ENCODE measurements at regions not wholly inside any gene's neighbourhood (a gene's known extent, or its start where the extent isn't known, plus 50 kb on each side); places are given as distances from the start of the nearest gene placed in this dataset.

GRCh38 chr12:65536351-65536750, 257.9 kb downstream of the MSRB3 start:
- DNase-seq = no peak
- H3K4me1 ChIP-seq = peaks cover 0 to 11% (median 6%) of the 10 kb centered on the region in 3 donors
- H3K36me3 ChIP-seq = no peaks in the 10 kb centered on the region
- H3K9me3 ChIP-seq = peaks cover 0 to 13% (median 5%) of the 10 kb centered on the region in 3 donors
- intact Hi-C loops (cut with DNase I) = no loop called here
- peak overlapping the region in 1 of 4 donors; percentile 3 for H3K27ac ChIP-seq
- TF ChIP-seq POLR2A (IDR thresholded peaks at IDR 0.05) = no peak
- TF ChIP-seq, protein P1, sequence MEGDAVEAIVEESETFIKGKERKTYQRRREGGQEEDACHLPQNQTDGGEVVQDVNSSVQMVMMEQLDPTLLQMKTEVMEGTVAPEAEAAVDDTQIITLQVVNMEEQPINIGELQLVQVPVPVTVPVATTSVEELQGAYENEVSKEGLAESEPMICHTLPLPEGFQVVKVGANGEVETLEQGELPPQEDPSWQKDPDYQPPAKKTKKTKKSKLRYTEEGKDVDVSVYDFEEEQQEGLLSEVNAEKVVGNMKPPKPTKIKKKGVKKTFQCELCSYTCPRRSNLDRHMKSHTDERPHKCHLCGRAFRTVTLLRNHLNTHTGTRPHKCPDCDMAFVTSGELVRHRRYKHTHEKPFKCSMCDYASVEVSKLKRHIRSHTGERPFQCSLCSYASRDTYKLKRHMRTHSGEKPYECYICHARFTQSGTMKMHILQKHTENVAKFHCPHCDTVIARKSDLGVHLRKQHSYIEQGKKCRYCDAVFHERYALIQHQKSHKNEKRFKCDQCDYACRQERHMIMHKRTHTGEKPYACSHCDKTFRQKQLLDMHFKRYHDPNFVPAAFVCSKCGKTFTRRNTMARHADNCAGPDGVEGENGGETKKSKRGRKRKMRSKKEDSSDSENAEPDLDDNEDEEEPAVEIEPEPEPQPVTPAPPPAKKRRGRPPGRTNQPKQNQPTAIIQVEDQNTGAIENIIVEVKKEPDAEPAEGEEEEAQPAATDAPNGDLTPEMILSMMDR (IDR thresholded peaks at IDR 0.05) = no peak
- H3K27me3 ChIP-seq = no peaks in the 10 kb centered on the region
- WGBS, 2 donors = 28 to 34% methylated on average over 3 of the region's 3 CpGs
- no peak overlapping the region for H3K4me3 ChIP-seq

DNA sequence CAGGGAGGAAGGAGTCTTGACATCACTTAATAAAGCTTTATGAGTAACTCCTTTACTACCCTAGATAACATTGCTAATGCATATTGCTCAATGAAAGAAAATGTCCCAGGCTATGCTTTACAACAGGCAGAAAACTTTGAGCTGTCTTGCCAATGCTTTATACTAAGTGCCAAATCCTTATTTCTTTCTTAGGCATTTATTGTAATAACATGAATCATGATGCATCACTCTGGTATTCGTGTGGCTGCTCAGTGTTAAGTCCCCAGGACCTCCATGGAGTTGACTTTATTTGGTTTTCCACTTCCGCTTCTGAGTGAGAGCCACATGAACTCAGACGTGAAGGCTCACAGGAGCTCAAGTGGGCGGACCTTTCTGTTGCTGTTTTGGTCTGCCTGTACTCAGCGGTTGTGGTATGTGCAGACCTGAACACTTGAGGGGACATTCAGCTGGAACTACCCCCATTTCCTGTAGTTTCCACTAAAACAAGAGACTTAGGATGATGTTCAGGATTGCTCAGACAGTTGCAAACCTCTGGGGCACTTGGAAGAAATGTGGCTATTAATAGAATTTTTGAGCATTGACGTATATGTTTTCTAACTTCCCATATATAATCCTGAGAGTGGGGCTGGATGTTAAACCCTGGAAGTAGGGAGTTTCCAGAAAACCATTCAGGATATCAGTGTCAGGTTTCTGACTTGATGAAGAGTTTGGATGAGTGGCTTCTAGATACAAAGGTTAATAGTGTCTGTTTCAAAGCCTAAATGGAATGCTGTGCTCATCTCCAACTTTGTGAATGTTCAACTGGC, 258.6 kb downstream of the MSRB3 start:
- 18 to 23% methylated on average over 6 of the region's 6 CpGs for WGBS, 2 donors
- H3K4me1 ChIP-seq = peaks cover 0 to 11% (median 6%) of the 10 kb centered on the region in 3 donors
- no peak overlapping the region for H3K4me3 ChIP-seq
- no peaks in the 10 kb centered on the region for H3K36me3 ChIP-seq
- H3K27ac ChIP-seq = no peak overlapping the region
- intact Hi-C loops (cut with DNase I) = no loop called here
- H3K9me3 ChIP-seq = peaks cover 0 to 13% (median 5%) of the 10 kb centered on the region in 3 donors
- no peak for DNase-seq
- H3K27me3 ChIP-seq = no peaks in the 10 kb centered on the region
- TF ChIP-seq, protein P1 (IDR thresholded peaks at IDR 0.05) = no peak
- no peak for TF ChIP-seq POLR2A (IDR thresholded peaks at IDR 0.05)

DNA sequence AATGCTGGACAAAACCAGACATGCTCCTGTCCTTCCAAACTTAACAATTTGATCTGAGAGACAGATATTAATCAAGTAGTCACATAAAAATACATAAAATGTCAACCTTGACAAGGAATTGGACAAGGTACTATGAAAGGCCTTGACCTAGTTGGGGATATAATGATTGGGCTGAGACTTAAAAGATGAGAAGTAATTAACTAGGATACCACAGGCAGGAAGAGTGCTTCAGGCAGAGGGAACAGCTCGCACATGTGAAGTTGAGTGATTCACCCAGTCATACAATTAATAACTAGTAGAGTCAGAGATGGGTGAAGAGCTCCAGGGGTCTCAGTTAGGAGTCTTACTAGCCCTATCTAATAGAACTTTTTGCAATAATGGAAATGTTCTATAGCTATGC, 259.5 kb downstream of the MSRB3 start:
- Histone ChIP-seq H3K27ac (no peak overlapping the region), H3K36me3 (no peaks in the 10 kb centered on the region), H3K9me3 (peaks cover 0 to 13% (median 5%) of the 10 kb centered on the region in 3 donors), H3K4me1 (peaks cover 0 to 11% (median 6%) of the 10 kb centered on the region in 3 donors), H3K27me3 (no peaks in the 10 kb centered on the region), H3K4me3 (no peak overlapping the region)
- WGBS, 2 donors = 55 to 62% methylated on average over 1 of the region's 1 CpG
- intact Hi-C loops (cut with DNase I) = no loop called here
- TF ChIP-seq, protein P1 (IDR thresholded peaks at IDR 0.05) = no peak
- no peak for TF ChIP-seq POLR2A (IDR thresholded peaks at IDR 0.05)
- no peak for DNase-seq

- H3K36me3 ChIP-seq = no peaks in the 10 kb centered on the region
- H3K4me3 ChIP-seq = no peak overlapping the region
- intact Hi-C loops (cut with DNase I) = no loop called here
- no peaks in the 10 kb centered on the region for H3K27me3 ChIP-seq
- 67 to 73% methylated on average over 1 of the region's 1 CpG for WGBS, 2 donors
- H3K9me3 ChIP-seq = peaks cover 0 to 13% (median 5%) of the 10 kb centered on the region in 3 donors
- TF ChIP-seq, protein P1 (IDR thresholded peaks at IDR 0.05) = no peak
- TF ChIP-seq POLR2A (IDR thresholded peaks at IDR 0.05) = no peak
- DNase-seq = no peak
- no peak overlapping the region for H3K27ac ChIP-seq
- peaks cover 0 to 11% (median 6%) of the 10 kb centered on the region in 3 donors for H3K4me1 ChIP-seq
These were observed 260.5 kb downstream of the MSRB3 start for GRCh38 chr12:65539023-65539422.

- Histone ChIP-seq H3K27me3 (no peaks in the 10 kb centered on the region), H3K27ac (no peak overlapping the region), H3K4me3 (no peak overlapping the region), H3K9me3 (peaks cover 0 to 13% (median 5%) of the 10 kb centered on the region in 3 donors), H3K36me3 (no peaks in the 10 kb centered on the region), H3K4me1 (peaks cover 0 to 11% (median 6%) of the 10 kb centered on the region in 3 donors)
- 92 to 100% methylated on average over 1 of the region's 1 CpG for WGBS, 2 donors
- TF ChIP-seq POLR2A (IDR thresholded peaks at IDR 0.05) = no peak
- TF ChIP-seq, protein P1 (IDR thresholded peaks at IDR 0.05) = no peak
- intact Hi-C loops (cut with DNase I) = no loop called here
- no peak for DNase-seq
These were observed 261.7 kb downstream of the MSRB3 start for GRCh38 chr12:65540140-65540539.
